ENCODE measurements at regions not wholly inside any gene's neighbourhood (a gene's known extent, or its start where the extent isn't known, plus 50 kb on each side); places are given as distances from the start of the nearest gene placed in this dataset.

DNA sequence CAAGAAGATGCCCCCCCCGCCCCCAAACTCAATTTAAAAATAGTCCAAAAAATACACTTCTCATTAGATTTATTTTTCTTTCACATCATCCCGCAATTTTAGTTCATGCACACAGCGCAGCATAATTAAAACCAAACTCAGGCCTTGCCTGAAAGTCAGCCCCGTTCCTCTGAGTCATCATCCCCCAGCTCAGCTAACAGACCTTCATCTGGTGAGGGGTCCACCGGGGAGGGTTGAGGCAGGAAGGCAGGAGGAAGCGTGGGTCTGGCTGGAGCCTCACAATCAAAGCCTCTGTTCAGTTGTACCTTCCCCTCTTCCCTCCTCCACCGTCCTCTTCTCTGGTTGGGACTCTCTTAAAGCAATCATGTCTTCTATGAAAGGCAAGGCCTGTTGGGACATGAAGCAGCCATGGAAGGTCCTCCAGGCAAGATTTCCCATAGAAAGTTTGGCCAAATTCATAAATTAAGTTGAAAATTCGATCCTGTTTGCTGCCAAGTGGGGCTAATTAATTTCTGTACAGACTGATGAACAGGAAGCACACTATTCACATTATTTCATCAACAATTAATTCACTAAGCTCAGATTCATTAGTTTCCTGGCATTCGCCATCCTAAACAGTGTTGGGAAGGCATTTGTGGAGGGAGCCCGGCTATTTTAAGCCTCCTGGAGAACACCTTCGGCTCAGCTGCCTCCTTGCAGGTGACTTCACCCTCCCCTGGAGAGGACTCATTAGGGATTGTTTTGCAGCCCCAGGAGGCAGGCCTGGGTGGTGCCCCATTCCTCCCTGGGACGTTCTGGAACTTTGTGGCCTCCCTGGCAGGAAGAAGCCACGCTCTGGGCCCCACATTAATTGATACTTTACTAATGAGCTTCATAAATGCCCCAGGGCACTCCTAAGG, 72.3 kb upstream of the BNC1 start:
- H3K9me3 ChIP-seq: no peaks in the 10 kb centered on the region
- intact Hi-C loops (cut with DNase I): no loop called here
- H3K27me3 ChIP-seq: no peaks in the 10 kb centered on the region
- no peak overlapping the region for H3K27ac ChIP-seq
- H3K36me3 ChIP-seq: no peaks in the 10 kb centered on the region
- no peak overlapping the region for H3K4me3 ChIP-seq
- no peaks in the 10 kb centered on the region for H3K4me1 ChIP-seq
- DNase-seq (ENCODE audit: extremely low spot score in 2 of 2): no peak
- no peak for TF ChIP-seq CTCF (IDR thresholded peaks at IDR 0.05)
- no peak for TF ChIP-seq POLR2A (IDR thresholded peaks at IDR 0.05)
- TF ChIP-seq POLR2AphosphoS5 (IDR thresholded peaks at IDR 0.05; ENCODE audit: insufficient read depth in 1 of 2, low read depth in 1 of 2): no peak

DNA sequence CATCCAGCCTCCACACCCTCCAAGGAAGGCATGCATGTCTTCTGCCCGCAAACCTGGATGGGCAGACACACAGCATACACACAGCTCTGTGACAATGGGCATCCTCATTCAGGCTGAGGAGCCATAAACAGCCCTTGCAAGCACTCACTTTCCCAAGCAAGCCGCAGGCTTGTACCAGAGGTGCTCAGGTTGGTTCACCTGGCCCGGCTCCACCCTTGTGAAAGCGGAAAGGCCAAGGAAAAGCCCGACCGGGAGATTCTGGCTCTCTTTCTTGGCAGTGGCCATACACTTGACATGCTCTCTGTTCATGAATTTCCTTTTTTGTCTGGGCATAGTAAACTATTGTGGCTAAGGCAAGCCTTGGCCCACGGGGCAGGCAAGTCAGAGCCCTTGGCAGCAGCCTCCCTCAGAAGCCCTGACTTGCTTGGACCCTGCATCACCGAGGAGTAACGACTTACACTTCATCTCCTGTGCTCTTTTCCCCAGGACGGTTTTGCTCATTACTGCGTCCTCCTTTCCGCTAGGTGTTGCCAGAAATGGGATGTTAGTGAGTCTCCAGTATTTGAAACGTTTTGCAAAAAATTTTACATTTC, 74.6 kb upstream of the BNC1 start:
- no peaks in the 10 kb centered on the region for H3K36me3 ChIP-seq
- H3K9me3 ChIP-seq: no peaks in the 10 kb centered on the region
- no peaks in the 10 kb centered on the region for H3K27me3 ChIP-seq
- no peak for DNase-seq (ENCODE audit: extremely low spot score in 2 of 2)
- no peak overlapping the region for H3K27ac ChIP-seq
- no peaks in the 10 kb centered on the region for H3K4me1 ChIP-seq
- intact Hi-C loops (cut with DNase I): no loop called here
- H3K4me3 ChIP-seq: no peak overlapping the region
- TF ChIP-seq POLR2AphosphoS5 (IDR thresholded peaks at IDR 0.05; ENCODE audit: insufficient read depth in 1 of 2, low read depth in 1 of 2) (no peak), POLR2A (IDR thresholded peaks at IDR 0.05) (no peak), CTCF (IDR thresholded peaks at IDR 0.05) (no peak)

DNA sequence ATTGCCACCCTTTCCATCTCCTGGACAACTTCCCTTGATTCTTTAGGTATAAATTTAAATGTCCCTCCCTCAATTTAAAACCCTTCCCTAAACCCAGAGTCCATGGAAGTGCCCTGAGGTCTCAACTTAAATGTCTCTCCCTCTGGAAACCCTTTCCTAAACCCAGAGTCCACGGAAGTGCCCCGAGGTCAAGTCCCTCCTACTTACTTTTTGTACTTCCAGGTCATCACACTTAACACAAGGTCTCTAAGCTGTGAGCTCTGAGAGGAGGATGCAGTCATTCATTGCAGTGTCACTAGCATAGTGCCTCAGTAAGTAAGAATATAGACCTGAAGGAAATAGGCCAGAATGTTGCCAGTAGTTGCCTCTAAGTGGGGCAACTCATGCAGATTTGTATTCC, 78.2 kb upstream of the BNC1 start:
- Histone ChIP-seq H3K9me3 (no peaks in the 10 kb centered on the region), H3K4me3 (no peak overlapping the region), H3K27ac (no peak overlapping the region), H3K27me3 (peaks cover 5% of the 10 kb centered on the region), H3K36me3 (no peaks in the 10 kb centered on the region), H3K4me1 (peaks cover 11% of the 10 kb centered on the region)
- intact Hi-C loops (cut with DNase I): no loop called here
- no peak for DNase-seq (ENCODE audit: extremely low spot score in 2 of 2)
- TF ChIP-seq POLR2AphosphoS5 (IDR thresholded peaks at IDR 0.05; ENCODE audit: insufficient read depth in 1 of 2, low read depth in 1 of 2): no peak
- TF ChIP-seq CTCF (IDR thresholded peaks at IDR 0.05): no peak
- TF ChIP-seq POLR2A (IDR thresholded peaks at IDR 0.05): no peak

- intact Hi-C loops (cut with DNase I): no loop called here
- Histone ChIP-seq H3K27ac (no peak overlapping the region), H3K27me3 (peaks cover 5% of the 10 kb centered on the region), H3K4me3 (no peak overlapping the region), H3K9me3 (no peaks in the 10 kb centered on the region), H3K36me3 (no peaks in the 10 kb centered on the region), H3K4me1 (peaks cover 11% of the 10 kb centered on the region)
- TF ChIP-seq POLR2A (IDR thresholded peaks at IDR 0.05): no peak
- no peak for TF ChIP-seq POLR2AphosphoS5 (IDR thresholded peaks at IDR 0.05; ENCODE audit: insufficient read depth in 1 of 2, low read depth in 1 of 2)
- no peak for TF ChIP-seq CTCF (IDR thresholded peaks at IDR 0.05)
- DNase-seq (ENCODE audit: extremely low spot score in 2 of 2): no peak
Observed at GRCh38 chr15:83364501-83364900, 80.0 kb upstream of the BNC1 start.

Measured in vagina (tissue), 2 donors.